ENCODE measurements at regions not wholly inside any gene's neighbourhood (a gene's known extent, or its start where the extent isn't known, plus 50 kb on each side); places are given as distances from the start of the nearest gene placed in this dataset.

GRCh38 chr5:147983742-147984141 lies 77.4 kb upstream of the C5orf46 start:
- TF ChIP-seq POLR2AphosphoS5 (IDR thresholded peaks at IDR 0.05): no peak
- TF ChIP-seq POLR2A (IDR thresholded peaks at IDR 0.05): no peak
